GM13977 (cell line): ENCODE measurements at regions not wholly inside any gene's neighbourhood (a gene's known extent, or its start where the extent isn't known, plus 50 kb on each side); places are given as distances from the start of the nearest gene placed in this dataset.

ENCODE experiments used
- DNase-seq: peaks from one replicate; pipeline ENCODE4 v3.0.0; 2012; ENCODE audit warnings: low spot score
- CTCF ChIP-seq: IDR thresholded peaks from 2 replicates; pipeline ENCODE4 v1.5.1; 2012; ENCODE audit warnings: mild to moderate bottlenecking, control low read depth; ENCODE audit not compliant: insufficient read depth; ENCODE audit errors: extremely low read depth, missing control alignments
- in situ Hi-C: fragments of 300-500 bp; cut with MboI; formaldehyde crosslinking; loops from one replicate; pipeline ENCODE4 v1.12.0; 2022; ENCODE audit warnings: low sequenced_read_pairs, low pct_unique_long_range_greater_than_20kb, mixed read lengths, inconsistent platforms; ENCODE audit not compliant: unreplicated experiment

- TF ChIP-seq CTCF = no peak
- no peak for DNase-seq
- in situ Hi-C loops = no loop called here
These were observed 414.1 kb upstream of the CBLB start for GRCh38 chr3:106282943-106283342.

GRCh38 chr3:106288781-106289180, 420.0 kb upstream of the CBLB start:
- in situ Hi-C loops = no loop called here
- TF ChIP-seq CTCF = no peak
- DNase-seq = no peak

GRCh38 chr3:106290304-106290997, 421.6 kb upstream of the CBLB start:
- in situ Hi-C loops = no loop called here
- no peak for TF ChIP-seq CTCF
- DNase-seq = no peak

GRCh38 chr3:106293161-106293560, 424.3 kb upstream of the CBLB start:
- in situ Hi-C loops = no loop called here
- no peak for DNase-seq
- no peak for TF ChIP-seq CTCF

GRCh38 chr3:106294121-106294520, 425.3 kb upstream of the CBLB start:
- in situ Hi-C loops = no loop called here
- DNase-seq = no peak
- TF ChIP-seq CTCF = no peak

GRCh38 chr3:106296062-106296461, 427.2 kb upstream of the CBLB start:
- TF ChIP-seq CTCF = no peak
- DNase-seq = no peak
- in situ Hi-C loops = no loop called here
